Liver (tissue), 8 donors: ENCODE measurements at regions not wholly inside any gene's neighbourhood (a gene's known extent, or its start where the extent isn't known, plus 50 kb on each side); places are given as distances from the start of the nearest gene placed in this dataset.

ENCODE experiments used
- DNase-seq: peaks from one replicate; pipeline ENCODE4 v3.0.0-alpha.2; 2017; ENCODE audit warnings: low spot score
- H3K27ac ChIP-seq, 2 donors: one replicate each; pipeline ENCODE4 v1.7.0; 2013; ENCODE audit warnings: inconsistent platforms in 2 of 2, low read length in 2 of 2, control low read depth in 1 of 2, low read depth in 1 of 2, mild to moderate bottlenecking in 1 of 2
- H3K27me3 ChIP-seq, 4 donors: one replicate each; pipeline versions ENCODE4 v1.6.1 to v1.7.0; 2013; ENCODE audit warnings: low read length in 3 of 4, inconsistent platforms in 1 of 4, mild to moderate bottlenecking in 1 of 4, moderate library complexity in 1 of 4; ENCODE audit not compliant: control insufficient read depth in 4 of 4, insufficient read depth in 4 of 4
- H3K36me3 ChIP-seq, 4 donors: one replicate each; pipeline versions ENCODE4 v1.6.1 to v1.7.0; 2013; ENCODE audit warnings: low read length in 3 of 4, mild to moderate bottlenecking in 3 of 4, low read depth in 1 of 4, moderate library complexity in 1 of 4; ENCODE audit not compliant: control insufficient read depth in 4 of 4, insufficient read depth in 3 of 4
- H3K4me1 ChIP-seq, 4 donors: one replicate each; pipeline versions ENCODE4 v1.6.1 to v1.7.0; 2013; ENCODE audit warnings: low read length in 3 of 4, mild to moderate bottlenecking in 3 of 4, moderate library complexity in 1 of 4; ENCODE audit not compliant: control insufficient read depth in 4 of 4, insufficient read depth in 4 of 4
- H3K4me3 ChIP-seq, 3 donors: one replicate each; pipeline versions ENCODE4 v1.6.1 to v1.7.0; 2013; ENCODE audit warnings: low read length in 3 of 3, control low read depth in 1 of 3, low read depth in 1 of 3, mild to moderate bottlenecking in 1 of 3
- H3K9ac ChIP-seq, 2 donors: one replicate each; pipeline ENCODE4 v1.7.0; 2013; ENCODE audit warnings: low read length in 2 of 2, mild to moderate bottlenecking in 2 of 2, moderate library complexity in 2 of 2, control low read depth in 1 of 2, low read depth in 1 of 2
- H3K9me3 ChIP-seq, 4 donors: one replicate each; pipeline versions ENCODE4 v1.6.1 to v1.7.0; 2013; ENCODE audit warnings: low read length in 3 of 4; ENCODE audit not compliant: control insufficient read depth in 4 of 4
- ATF3 ChIP-seq: IDR thresholded peaks from 2 replicates; pipeline ENCODE4 v1.6.1; 2016; ENCODE audit warnings: antibody characterized with exemption
- CTCF ChIP-seq: fragments of 150-350 bp; IDR thresholded peaks from 2 replicates; pipeline ENCODE4 v1.5.1; 2017; ENCODE audit warnings: improper control_type of control experiment, low read depth, low read length; ENCODE audit not compliant: missing input control
- EGR1 ChIP-seq, 2 donors: IDR thresholded peaks; 2 replicates each; pipeline ENCODE4 v1.6.1; 2016 to 2018; ENCODE audit warnings: antibody characterized with exemption in 2 of 2, low read depth in 2 of 2
- FOXA1 ChIP-seq: IDR thresholded peaks from 2 replicates; pipeline ENCODE4 v1.6.1; 2016; ENCODE audit warnings: antibody characterized with exemption
- GABPA ChIP-seq, 2 donors: IDR thresholded peaks in 1 of 2; conservative IDR thresholded peaks in 1 of 2; 2 replicates each; pipeline ENCODE4 v1.6.1; 2016; ENCODE audit warnings: antibody characterized with exemption in 2 of 2, mild to moderate bottlenecking in 1 of 2, moderate library complexity in 1 of 2
- HNF4A ChIP-seq, 2 donors: conservative IDR thresholded peaks; 2 replicates each; pipeline ENCODE4 v1.6.1; 2016; ENCODE audit warnings: antibody characterized with exemption in 2 of 2, mild to moderate bottlenecking in 2 of 2
- HNF4G ChIP-seq: IDR thresholded peaks from 2 replicates; pipeline ENCODE4 v1.6.1; 2016; ENCODE audit warnings: antibody characterized with exemption
- JUND ChIP-seq, 2 donors: IDR thresholded peaks; 2 replicates each; pipeline ENCODE4 v1.6.1; 2016; ENCODE audit warnings: antibody characterized with exemption in 2 of 2
- MAX ChIP-seq: IDR thresholded peaks from 2 replicates; pipeline ENCODE4 v1.6.1; 2016; ENCODE audit warnings: antibody characterized with exemption
- NR2F2 ChIP-seq: IDR thresholded peaks from 2 replicates; pipeline ENCODE4 v1.6.1; 2016; ENCODE audit warnings: antibody characterized with exemption
- RAD21 ChIP-seq, 2 donors: IDR thresholded peaks; 2 replicates each; pipeline ENCODE4 v1.6.1; 2016; ENCODE audit warnings: antibody characterized with exemption in 2 of 2, mild to moderate bottlenecking in 2 of 2
- REST ChIP-seq: IDR thresholded peaks from 2 replicates; pipeline ENCODE4 v1.6.1; 2016; ENCODE audit warnings: antibody characterized with exemption, mild to moderate bottlenecking
- TAF1 ChIP-seq: conservative IDR thresholded peaks from 2 replicates; pipeline ENCODE4 v1.6.1; 2016; ENCODE audit warnings: antibody characterized with exemption, mild to moderate bottlenecking
- YY1 ChIP-seq: IDR thresholded peaks from 2 replicates; pipeline ENCODE4 v1.6.1; 2016; ENCODE audit warnings: antibody characterized with exemption, mild to moderate bottlenecking
- ZBTB33 ChIP-seq: IDR thresholded peaks from 2 replicates; pipeline ENCODE4 v1.6.1; 2016; ENCODE audit warnings: antibody characterized with exemption
- WGBS: extraction: QIAGEN DNeasy Blood & Tissue Kit; methylation state at CpG from one replicate; pipeline ENCODE4 v1.1.7; 2013; 5-methylcytosine and 5-hydroxymethylcytosine counted together
- donor health status: healthy.
- donor health status: healthy.
- donor health status: healthy.
- donor health status: healthy.
- donor health status: healthy.

- Histone ChIP-seq H3K27ac (no peak overlapping the region), H3K4me3 (no peak overlapping the region), H3K36me3 (no peaks in the 10 kb centered on the region), H3K9ac (no peak overlapping the region), H3K4me1 (no peaks in the 10 kb centered on the region), H3K9me3 (no peaks in the 10 kb centered on the region), H3K27me3 (no peaks in the 10 kb centered on the region)
- no peak for DNase-seq
- no peak for TF ChIP-seq CTCF
- TF ChIP-seq RAD21 (IDR thresholded peaks at IDR 0.05) = no peak
Measured at GRCh38 chr2:13089971-13090370, 373.2 kb downstream of the TRIB2 start.

- no peak overlapping the region for H3K9ac ChIP-seq
- no peaks in the 10 kb centered on the region for H3K27me3 ChIP-seq
- DNase-seq = no peak
- no peak overlapping the region for H3K27ac ChIP-seq
- H3K4me3 ChIP-seq = no peak overlapping the region
- 29% methylated on average over 1 of the region's 1 CpG for WGBS
- no peaks in the 10 kb centered on the region for H3K9me3 ChIP-seq
- no peaks in the 10 kb centered on the region for H3K4me1 ChIP-seq
- H3K36me3 ChIP-seq = no peaks in the 10 kb centered on the region
- TF ChIP-seq JUND (IDR thresholded peaks at IDR 0.05) (no peak), NR2F2 (no peak), MAX (no peak), ZBTB33 (no peak), HNF4G (no peak), HNF4A (conservative IDR thresholded peaks at IDR 0.05) (no peak), REST (no peak)
Measured at GRCh38 chr2:13091455-13091854, 374.7 kb downstream of the TRIB2 start.

GRCh38 chr2:13091861-13092378 lies 375.2 kb downstream of the TRIB2 start:
- whole genome bisulfite sequencing = 52% methylated on average over 2 of the region's 2 CpGs
- Histone ChIP-seq H3K27me3 (no peaks in the 10 kb centered on the region), H3K4me1 (no peaks in the 10 kb centered on the region), H3K27ac (no peak overlapping the region), H3K4me3 (no peak overlapping the region), H3K9me3 (no peaks in the 10 kb centered on the region), H3K36me3 (no peaks in the 10 kb centered on the region), H3K9ac (no peak overlapping the region)
- no peak for DNase-seq
- TF ChIP-seq MAX (no peak), HNF4A (conservative IDR thresholded peaks at IDR 0.05) (no peak), TAF1 (no peak), FOXA1 (no peak), EGR1 (IDR thresholded peaks at IDR 0.05; ENCODE audit: low read depth in 2 of 2) (no peak), YY1 (no peak), ATF3 (no peak), REST (no peak), GABPA (IDR thresholded peaks at IDR 0.05 in 1 of 2, conservative IDR thresholded peaks at IDR 0.05 in 1 of 2) (no peak), HNF4G (no peak), JUND (IDR thresholded peaks at IDR 0.05) (no peak)
